Smooth muscle cell (in vitro differentiated cells): ENCODE measurements at regions not wholly inside any gene's neighbourhood (a gene's known extent, or its start where the extent isn't known, plus 50 kb on each side); places are given as distances from the start of the nearest gene placed in this dataset.
A peak's percentile ranks its signal among the peaks of the same experiment; 100 is the strongest.

Experiments
- DNase-seq: peaks from one replicate; lab custom pipeline; 2025; ENCODE audit not compliant: unreplicated experiment; lab: John Stamatoyannopoulos, UW
- H2AFZ ChIP-seq: fragments of 200-600 bp; sonication (generic); 2 replicates; pipeline ENCODE4 v1.6.0; 2016; ENCODE audit warnings: antibody characterized with exemption, low read depth, mild to moderate bottlenecking
- H3F3A ChIP-seq: fragments of 200-600 bp; sonication (generic); 2 replicates; pipeline ENCODE4 v1.6.0; 2017; ENCODE audit warnings: antibody characterized with exemption, low read depth
- H3K27ac ChIP-seq: fragments of 200-600 bp; sonication (generic); 2 replicates; pipeline ENCODE4 v1.5.1; 2016; ENCODE audit warnings: low read depth, mild to moderate bottlenecking
- H3K27me3 ChIP-seq: fragments of 200-600 bp; sonication (generic); 2 replicates; pipeline ENCODE4 v1.6.1; 2016; ENCODE audit warnings: low read depth, mild to moderate bottlenecking
- H3K36me3 ChIP-seq: fragments of 200-600 bp; sonication (generic); 2 replicates; pipeline ENCODE4 v1.5.1; 2016; ENCODE audit warnings: low read depth
- H3K4me1 ChIP-seq: fragments of 200-600 bp; sonication (generic); 2 replicates; pipeline ENCODE4 v1.5.1; 2016; ENCODE audit warnings: low read depth
- H3K4me2 ChIP-seq: fragments of 200-600 bp; sonication (generic); 2 replicates; pipeline ENCODE4 v1.6.0; 2016; ENCODE audit warnings: mild to moderate bottlenecking
- H3K4me3 ChIP-seq: fragments of 200-600 bp; sonication (generic); 2 replicates; pipeline ENCODE4 v1.5.1; 2016; ENCODE audit warnings: mild to moderate bottlenecking
- H3K79me2 ChIP-seq: fragments of 200-600 bp; sonication (generic); 2 replicates; pipeline ENCODE4 v1.6.0; 2016; ENCODE audit warnings: low read depth, mild to moderate bottlenecking
- H3K9ac ChIP-seq: fragments of 200-600 bp; sonication (generic); 2 replicates; pipeline ENCODE4 v1.6.0; 2016; ENCODE audit warnings: low read depth
- H3K9me3 ChIP-seq: fragments of 200-600 bp; sonication (generic); replicated peaks from 2 replicates; pipeline ENCODE4 v1.5.1; 2016; ENCODE audit warnings: low read depth
- H4K20me1 ChIP-seq: fragments of 200-600 bp; sonication (generic); 2 replicates; pipeline ENCODE4 v1.6.0; 2016; ENCODE audit warnings: low read depth
- WGBS: methylation state at CpG from one replicate; pipeline ENCODE4 v1.1.7; 2016; ENCODE audit warnings: low lambda C conversion rate; 5-methylcytosine and 5-hydroxymethylcytosine counted together
- TF ChIP-seq, protein P1 (sequence below): fragments of 200-600 bp; sonication (generic); IDR thresholded peaks from 2 replicates; pipeline ENCODE4 v1.5.1; 2017; ENCODE audit warnings: borderline replicate concordance, mild to moderate bottlenecking, antibody characterized with exemption; ENCODE audit not compliant: insufficient read depth, poor library complexity, severe bottlenecking

DNA sequence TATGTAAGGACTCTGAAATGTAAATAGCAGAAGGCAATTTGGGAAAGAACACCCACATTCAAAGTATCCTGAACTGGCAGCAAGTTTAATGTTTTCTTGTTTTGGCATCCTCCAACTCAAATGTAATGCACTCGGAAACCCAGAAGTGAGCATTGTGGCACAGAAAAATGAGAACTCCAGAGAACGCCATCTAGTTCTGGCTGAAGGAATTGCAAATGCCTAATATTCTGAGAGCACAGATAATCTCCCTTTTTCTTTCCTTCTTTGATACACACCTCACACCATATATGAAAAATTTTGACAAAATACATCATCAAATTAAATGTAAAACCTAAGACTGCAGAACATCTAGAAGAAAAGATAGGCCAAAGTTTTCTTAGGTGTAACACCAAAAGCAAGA lies 52.1 kb downstream of the PWWP3B start:
- no peaks in the 10 kb centered on the region for H3K79me2 ChIP-seq
- H3K27ac ChIP-seq: no peak overlapping the region
- 53% methylated on average over 2 of the region's 2 CpGs for WGBS
- H3F3A ChIP-seq: no peaks in the 10 kb centered on the region
- H4K20me1 ChIP-seq: no peaks in the 10 kb centered on the region
- no peak overlapping the region for H2AFZ ChIP-seq
- H3K36me3 ChIP-seq: no peaks in the 10 kb centered on the region
- no peaks in the 10 kb centered on the region for H3K4me1 ChIP-seq
- DNase-seq: no peak
- no peaks in the 10 kb centered on the region for H3K9me3 ChIP-seq
- H3K27me3 ChIP-seq: no peaks in the 10 kb centered on the region
- no peak overlapping the region for H3K9ac ChIP-seq
- H3K4me2 ChIP-seq: no peak overlapping the region
- TF ChIP-seq, protein P1, sequence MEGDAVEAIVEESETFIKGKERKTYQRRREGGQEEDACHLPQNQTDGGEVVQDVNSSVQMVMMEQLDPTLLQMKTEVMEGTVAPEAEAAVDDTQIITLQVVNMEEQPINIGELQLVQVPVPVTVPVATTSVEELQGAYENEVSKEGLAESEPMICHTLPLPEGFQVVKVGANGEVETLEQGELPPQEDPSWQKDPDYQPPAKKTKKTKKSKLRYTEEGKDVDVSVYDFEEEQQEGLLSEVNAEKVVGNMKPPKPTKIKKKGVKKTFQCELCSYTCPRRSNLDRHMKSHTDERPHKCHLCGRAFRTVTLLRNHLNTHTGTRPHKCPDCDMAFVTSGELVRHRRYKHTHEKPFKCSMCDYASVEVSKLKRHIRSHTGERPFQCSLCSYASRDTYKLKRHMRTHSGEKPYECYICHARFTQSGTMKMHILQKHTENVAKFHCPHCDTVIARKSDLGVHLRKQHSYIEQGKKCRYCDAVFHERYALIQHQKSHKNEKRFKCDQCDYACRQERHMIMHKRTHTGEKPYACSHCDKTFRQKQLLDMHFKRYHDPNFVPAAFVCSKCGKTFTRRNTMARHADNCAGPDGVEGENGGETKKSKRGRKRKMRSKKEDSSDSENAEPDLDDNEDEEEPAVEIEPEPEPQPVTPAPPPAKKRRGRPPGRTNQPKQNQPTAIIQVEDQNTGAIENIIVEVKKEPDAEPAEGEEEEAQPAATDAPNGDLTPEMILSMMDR: peak; percentile 34
- no peak overlapping the region for H3K4me3 ChIP-seq

DNA sequence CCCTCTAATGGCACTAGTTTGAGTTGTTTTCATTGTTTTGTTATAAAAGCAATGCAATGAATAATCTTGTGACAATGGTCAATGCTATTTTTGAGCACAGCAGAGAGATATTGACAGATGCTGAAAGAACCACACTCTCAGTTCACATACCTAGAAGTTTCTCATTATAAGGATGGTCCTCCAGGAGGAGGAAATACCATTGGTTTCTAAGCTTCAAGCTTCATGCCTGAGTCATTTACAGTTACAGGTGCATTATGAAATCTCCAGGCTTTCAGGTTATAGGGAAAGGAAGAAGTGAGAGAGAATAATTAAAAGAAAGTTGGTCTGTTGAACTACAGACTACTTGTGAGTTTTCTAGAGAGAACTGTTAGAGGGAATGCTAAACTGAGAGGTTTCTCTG lies 75.3 kb downstream of the PWWP3B start:
- Histone ChIP-seq H2AFZ (no peak overlapping the region), H3K79me2 (no peaks in the 10 kb centered on the region), H3K9ac (no peak overlapping the region), H3K36me3 (no peaks in the 10 kb centered on the region), H3K27ac (no peak overlapping the region), H3F3A (no peaks in the 10 kb centered on the region), H3K4me3 (no peak overlapping the region), H3K9me3 (no peaks in the 10 kb centered on the region), H3K27me3 (no peaks in the 10 kb centered on the region), H3K4me2 (no peak overlapping the region), H4K20me1 (no peaks in the 10 kb centered on the region), H3K4me1 (no peaks in the 10 kb centered on the region)
- TF ChIP-seq, protein P1: no peak
- no peak for DNase-seq

DNA sequence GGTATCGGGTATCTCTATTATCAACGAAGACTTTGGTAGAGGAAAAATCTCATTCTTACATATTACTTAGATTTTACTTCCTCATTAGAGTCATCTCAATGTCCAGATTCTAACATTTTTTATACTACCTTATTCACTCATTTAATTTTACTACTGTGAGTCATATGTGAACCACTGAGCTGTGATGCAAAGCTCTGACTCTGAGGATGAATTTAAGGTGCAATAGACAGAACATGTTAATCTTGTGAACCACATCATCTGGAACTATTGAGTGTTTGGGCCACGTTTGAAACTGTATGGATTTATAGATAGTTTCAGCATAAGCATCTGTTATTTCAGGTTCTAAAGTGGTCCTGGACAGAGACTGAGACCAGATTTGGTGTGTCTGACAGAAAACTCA lies 78.4 kb downstream of the PWWP3B start:
- Histone ChIP-seq H4K20me1 (no peaks in the 10 kb centered on the region), H3K9ac (no peak overlapping the region), H3K4me2 (no peak overlapping the region), H3K36me3 (no peaks in the 10 kb centered on the region), H3K27ac (peak overlapping the region; percentile 74), H3K79me2 (no peaks in the 10 kb centered on the region), H2AFZ (no peak overlapping the region), H3F3A (no peaks in the 10 kb centered on the region), H3K4me1 (no peaks in the 10 kb centered on the region), H3K9me3 (no peaks in the 10 kb centered on the region), H3K27me3 (no peaks in the 10 kb centered on the region), H3K4me3 (no peak overlapping the region)
- DNase-seq: no peak
- TF ChIP-seq, protein P1: no peak
- 64% methylated on average over 3 of the region's 3 CpGs for WGBS

DNA sequence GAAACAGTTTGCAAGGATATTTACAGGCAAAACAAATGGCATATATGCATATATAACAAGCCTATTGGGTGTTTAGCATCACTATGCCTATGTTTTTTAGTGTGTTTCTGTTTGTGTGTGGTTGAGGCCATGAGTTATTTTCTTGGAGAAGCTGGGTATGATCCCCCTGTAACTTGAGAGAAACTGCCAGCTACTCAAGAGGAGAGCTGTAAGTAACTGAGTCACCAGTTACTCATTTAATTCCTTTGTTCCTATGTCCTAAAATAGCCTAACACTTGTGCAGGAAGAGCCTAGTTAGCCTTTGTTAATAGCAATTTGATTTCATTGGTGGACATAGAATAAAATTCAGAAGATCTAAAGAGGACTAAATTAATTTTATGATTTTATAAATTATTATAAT lies 79.1 kb downstream of the PWWP3B start:
- Histone ChIP-seq H3K4me2 (no peak overlapping the region), H3K4me1 (no peaks in the 10 kb centered on the region)

More for the DNA sequence above, 79.1 kb downstream of the PWWP3B start:
- Histone ChIP-seq H3K79me2 (no peaks in the 10 kb centered on the region), H3K9me3 (no peaks in the 10 kb centered on the region), H4K20me1 (no peaks in the 10 kb centered on the region), H3K27me3 (no peaks in the 10 kb centered on the region), H3K4me3 (no peak overlapping the region), H3F3A (no peaks in the 10 kb centered on the region), H3K9ac (no peak overlapping the region), H3K36me3 (no peaks in the 10 kb centered on the region), H2AFZ (no peak overlapping the region), H3K27ac (peak overlapping the region; percentile 74)
- DNase-seq: no peak
- TF ChIP-seq, protein P1: no peak
